GM23338 (cell line): ENCODE measurements at regions not wholly inside any gene's neighbourhood (a gene's known extent, or its start where the extent isn't known, plus 50 kb on each side); places are given as distances from the start of the nearest gene placed in this dataset.

Source experiments
- ATAC-seq: fragments of 200-7000 bp; cut with Tn5 transposase; 3 replicates; pipeline ENCODE4 v1.9.1; 2020
- DNase-seq: peaks from one replicate; pipeline ENCODE4 v3.0.0-alpha.2; 2015; ENCODE audit warnings: low spot score
- H2AFZ ChIP-seq: fragments of 200-600 bp; sonication (generic); 2 replicates; pipeline ENCODE4 v1.8.0; 2016; ENCODE audit warnings: antibody characterized with exemption, mild to moderate bottlenecking, moderate library complexity
- H3F3A ChIP-seq: fragments of 200-600 bp; sonication (generic); replicated peaks from 2 replicates; pipeline ENCODE4 v1.8.0; 2017; ENCODE audit warnings: antibody characterized with exemption, mixed run types, low read depth
- H3K27ac ChIP-seq: fragments of 200-600 bp; sonication (generic); 2 replicates; pipeline ENCODE4 v1.6.1; 2016; ENCODE audit warnings: low read depth
- H3K27me3 ChIP-seq: fragments of 200-600 bp; sonication (generic); 2 replicates; pipeline ENCODE4 v1.8.0; 2016; ENCODE audit warnings: mild to moderate bottlenecking, mixed run types, moderate library complexity; ENCODE audit not compliant: insufficient read depth
- H3K36me3 ChIP-seq: fragments of 200-600 bp; sonication (generic); 2 replicates; pipeline ENCODE4 v1.8.0; 2016; ENCODE audit warnings: mild to moderate bottlenecking; ENCODE audit not compliant: insufficient read depth
- H3K4me1 ChIP-seq: fragments of 200-600 bp; sonication (generic); 2 replicates; pipeline ENCODE4 v1.8.0; 2016; ENCODE audit warnings: mild to moderate bottlenecking, moderate library complexity; ENCODE audit not compliant: insufficient read depth
- H3K4me2 ChIP-seq: fragments of 200-600 bp; sonication (generic); 2 replicates; pipeline ENCODE4 v1.7.1; 2017; ENCODE audit warnings: mixed run types
- H3K4me3 ChIP-seq: fragments of 200-600 bp; sonication (generic); 2 replicates; pipeline ENCODE4 v1.6.1; 2016; ENCODE audit warnings: mixed run types
- H3K79me2 ChIP-seq: fragments of 200-600 bp; sonication (generic); replicated peaks from 2 replicates; pipeline ENCODE4 v1.8.0; 2017; ENCODE audit warnings: mild to moderate bottlenecking; ENCODE audit not compliant: insufficient read depth
- H3K9me2 ChIP-seq: fragments of 200-600 bp; sonication (generic); 2 replicates; pipeline ENCODE4 v1.8.0; 2017; ENCODE audit not compliant: insufficient read depth
- H4K20me1 ChIP-seq: fragments of 200-600 bp; sonication (generic); replicated peaks from 2 replicates; pipeline ENCODE4 v1.8.0; 2017; ENCODE audit warnings: mild to moderate bottlenecking; ENCODE audit not compliant: insufficient read depth
- H3K27ac Mint-ChIP-seq: 2 replicates; pipeline ENCODE4 v1.8.0; 2020; ENCODE audit warnings: inconsistent platforms, mild to moderate bottlenecking, moderate library complexity, mixed read lengths
- H3K27me3 Mint-ChIP-seq: 3 replicates; pipeline ENCODE4 v1.8.0; 2022; ENCODE audit warnings: low read depth, mild to moderate bottlenecking, moderate library complexity, mixed read lengths, inconsistent platforms; ENCODE audit not compliant: insufficient read depth, poor library complexity
- H3K36me3 Mint-ChIP-seq: 3 replicates; pipeline ENCODE4 v1.8.0; 2021; ENCODE audit warnings: low read depth, mild to moderate bottlenecking, inconsistent platforms, moderate library complexity, mixed read lengths
- H3K4me1 Mint-ChIP-seq: 3 replicates; pipeline ENCODE4 v1.8.0; 2020; ENCODE audit warnings: mild to moderate bottlenecking, inconsistent platforms, mixed read lengths
- H3K4me3 Mint-ChIP-seq: 3 replicates; pipeline ENCODE4 v1.8.0; 2021; ENCODE audit warnings: moderate library complexity, mild to moderate bottlenecking, inconsistent platforms, mixed read lengths
- H3K9me3 Mint-ChIP-seq: 3 replicates; pipeline ENCODE4 v1.8.0; 2020; ENCODE audit warnings: moderate library complexity, mild to moderate bottlenecking, inconsistent platforms, mixed read lengths
- CREB1 ChIP-seq: fragments of 250-450 bp; sonication (Bioruptor Pico); IDR thresholded peaks from 2 replicates; pipeline ENCODE4 v1.5.0; 2020; ENCODE audit warnings: low read depth, mild to moderate bottlenecking, moderate library complexity
- CTCF ChIP-seq, 2 experiments: fragments of 200-600 bp in 1 of 2; sonication (generic) in 1 of 2; conservative IDR thresholded peaks; 2 replicates each; pipeline versions ENCODE4 v1.5.1 to v1.6.1; 2016 to 2017; ENCODE audit warnings: antibody characterized with exemption in 2 of 2, low read depth in 2 of 2, mild to moderate bottlenecking in 2 of 2, moderate library complexity in 1 of 2
- EZH2 ChIP-seq: fragments of 200-600 bp; sonication (generic); IDR thresholded peaks from one replicate; pipeline ENCODE4 v1.8.0; 2017; ENCODE audit warnings: antibody characterized with exemption, mild to moderate bottlenecking, low read depth; ENCODE audit not compliant: unreplicated experiment
- EZH2phosphoT487 ChIP-seq: fragments of 200-600 bp; sonication (generic); IDR thresholded peaks from one replicate; pipeline ENCODE4 v1.8.1; 2018; ENCODE audit warnings: antibody characterized with exemption; ENCODE audit not compliant: unreplicated experiment
- JUNB ChIP-seq: IDR thresholded peaks from one replicate; pipeline ENCODE4 v1.6.1; 2016; ENCODE audit warnings: antibody characterized with exemption; ENCODE audit not compliant: unreplicated experiment
- NANOG ChIP-seq: IDR thresholded peaks from 2 replicates; pipeline ENCODE4 v1.6.1; 2016; ENCODE audit warnings: antibody characterized with exemption, borderline replicate concordance
- POLR2AphosphoS5 ChIP-seq: IDR thresholded peaks from 2 replicates; pipeline ENCODE4 v1.6.1; 2016; ENCODE audit warnings: antibody characterized with exemption, low read depth
- REST ChIP-seq: IDR thresholded peaks from one replicate; pipeline ENCODE4 v1.6.1; 2018; ENCODE audit warnings: antibody characterized with exemption; ENCODE audit not compliant: unreplicated experiment
- STAT1 ChIP-seq: IDR thresholded peaks from one replicate; pipeline ENCODE4 v1.6.1; 2016; ENCODE audit warnings: antibody characterized with exemption; ENCODE audit not compliant: unreplicated experiment
- ZNF114 ChIP-seq: fragments of 250-450 bp; sonication (Bioruptor Pico); IDR thresholded peaks from 2 replicates; pipeline ENCODE4 v1.5.0; 2020; ENCODE audit warnings: mild to moderate bottlenecking, moderate library complexity
- ZNF462 ChIP-seq: fragments of 250-450 bp; sonication (Bioruptor Pico); IDR thresholded peaks from 2 replicates; pipeline ENCODE4 v1.5.0; 2020; ENCODE audit warnings: mild to moderate bottlenecking, moderate library complexity

DNA sequence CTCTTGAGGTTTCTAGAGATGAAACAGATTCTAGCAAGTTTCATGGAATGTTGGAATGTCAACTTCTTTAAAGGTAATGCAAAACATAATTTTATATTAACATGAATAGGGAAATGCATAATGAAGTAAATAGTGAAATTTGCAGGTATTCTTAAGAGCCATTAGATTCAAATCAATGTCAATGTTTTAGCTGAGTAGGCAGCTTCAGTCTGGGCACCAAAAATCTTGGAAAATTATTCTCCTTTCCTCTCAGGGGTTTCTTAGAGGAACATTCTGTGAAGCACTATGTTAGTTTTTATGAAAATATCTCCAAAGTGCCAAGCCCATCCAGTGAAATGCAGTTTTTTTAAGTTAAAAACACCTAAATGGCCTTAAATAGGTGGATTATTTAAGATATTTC, 300.8 kb downstream of the PAX1 start:
- H4K20me1 ChIP-seq: no peaks in the 10 kb centered on the region
- DNase-seq: no peak
- H3K79me2 ChIP-seq: no peaks in the 10 kb centered on the region
- no peak overlapping the region for H3K4me2 ChIP-seq
- no peak overlapping the region for H3K4me3 Mint-ChIP-seq
- no peak overlapping the region for H3K4me3 ChIP-seq
- no peaks in the 10 kb centered on the region for H3K27me3 ChIP-seq
- no peaks in the 10 kb centered on the region for H3K4me1 ChIP-seq
- no peaks in the 10 kb centered on the region for H3K36me3 ChIP-seq
- no peaks in the 10 kb centered on the region for H3F3A ChIP-seq
- H3K27ac ChIP-seq: no peak overlapping the region
- no peaks in the 10 kb centered on the region for H3K27me3 Mint-ChIP-seq
- H3K9me3 Mint-ChIP-seq: peaks cover 25% of the 10 kb centered on the region
- no peaks in the 10 kb centered on the region for H3K4me1 Mint-ChIP-seq
- 0 out of 2 replicates have a peak, but pooled peaks cover 5% of the 10 kb centered on the region for H3K9me2 ChIP-seq
- peaks cover 13% of the 10 kb centered on the region for H3K36me3 Mint-ChIP-seq
- no peak for TF ChIP-seq ZNF114 (CRISPR knock-in tag)
- TF ChIP-seq NANOG: no peak
- no peak for TF ChIP-seq POLR2AphosphoS5
- H3K27ac Mint-ChIP-seq: no peak overlapping the region
- ATAC-seq: no peak
- no peak overlapping the region for H2AFZ ChIP-seq

DNA sequence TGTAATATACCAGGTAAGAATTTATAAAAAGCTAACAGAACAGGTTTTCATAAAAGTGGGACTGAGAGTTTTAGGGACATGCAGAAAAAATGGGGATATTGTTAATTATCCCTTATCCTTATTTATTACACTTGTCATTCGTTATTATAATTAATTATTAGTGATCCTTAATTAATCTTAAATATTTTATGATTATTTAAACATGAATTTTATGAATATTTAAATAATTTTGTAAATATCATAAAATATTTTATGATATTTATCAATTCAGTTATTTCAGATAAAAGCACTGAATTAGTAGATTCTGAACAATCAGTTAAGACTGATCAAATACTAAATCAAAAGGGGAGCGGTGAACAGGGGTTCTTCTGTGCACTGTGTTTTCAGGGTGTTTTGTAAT, 300.1 kb downstream of the PAX1 start:
- no peak overlapping the region for H3K27ac Mint-ChIP-seq
- H3K27me3 Mint-ChIP-seq: no peaks in the 10 kb centered on the region
- peaks cover 19% of the 10 kb centered on the region for H3K9me3 Mint-ChIP-seq
- TF ChIP-seq EZH2phosphoT487: no peak
- no peak for TF ChIP-seq REST
- no peak for TF ChIP-seq STAT1
- TF ChIP-seq CTCF (conservative IDR thresholded peaks at IDR 0.05; ENCODE audit: low read depth in 2 of 2): no peak
- no peak for TF ChIP-seq CREB1 (CRISPR knock-in tag)
- no peak for TF ChIP-seq ZNF462 (CRISPR knock-in tag)
- no peak for TF ChIP-seq JUNB
- TF ChIP-seq EZH2: no peak
- ATAC-seq (no peak), DNase-seq (no peak)
- Histone ChIP-seq H2AFZ (no peak overlapping the region), H3K27me3 (no peaks in the 10 kb centered on the region), H3K36me3 (no peaks in the 10 kb centered on the region), H3F3A (no peaks in the 10 kb centered on the region), H4K20me1 (no peaks in the 10 kb centered on the region), H3K9me2 (0 out of 2 replicates have a peak, but pooled peaks cover 5% of the 10 kb centered on the region), H3K79me2 (no peaks in the 10 kb centered on the region), H3K4me1 (no peaks in the 10 kb centered on the region), H3K27ac (no peak overlapping the region), H3K4me2 (no peak overlapping the region), H3K4me3 (no peak overlapping the region)
- H3K36me3 Mint-ChIP-seq: peaks cover 13% of the 10 kb centered on the region
- H3K4me3 Mint-ChIP-seq: no peak overlapping the region
- H3K4me1 Mint-ChIP-seq: no peaks in the 10 kb centered on the region
